22Rv1 (cell line): ENCODE measurements at regions not wholly inside any gene's neighbourhood (a gene's known extent, or its start where the extent isn't known, plus 50 kb on each side); places are given as distances from the start of the nearest gene placed in this dataset.

ENCODE experiments used
- CTCF ChIP-seq: fragments of 450-650 bp; IDR thresholded peaks from 2 replicates; pipeline ENCODE4 v1.5.1; 2017; ENCODE audit warnings: mild to moderate bottlenecking
- ZFX ChIP-seq: fragments of 450-650 bp; IDR thresholded peaks from 2 replicates; pipeline ENCODE4 v1.6.1; 2017; ENCODE audit warnings: antibody characterized with exemption, borderline replicate concordance

GRCh38 chr4:56286763-56287162 lies 100.5 kb downstream of the AASDH start:
- TF ChIP-seq CTCF: no peak
- TF ChIP-seq ZFX: no peak
